RWPE2 (cell line): ENCODE measurements at regions not wholly inside any gene's neighbourhood (a gene's known extent, or its start where the extent isn't known, plus 50 kb on each side); places are given as distances from the start of the nearest gene placed in this dataset.

ENCODE experiments used
- ATAC-seq: fragments of 200-7000 bp; cut with Tn5 transposase; 3 replicates; pipeline ENCODE4 v1.9.1; 2021; ENCODE audit warnings: low read depth
- DNase-seq: peaks from one replicate; pipeline ENCODE4 v3.0.0-alpha.2; 2020; ENCODE audit warnings: low spot score
- H3K27ac ChIP-seq: fragments of 450-650 bp; 2 replicates; pipeline ENCODE4 v1.5.1; 2017; ENCODE audit warnings: mild to moderate bottlenecking; ENCODE audit not compliant: poor library complexity, severe bottlenecking
- H3K27me3 ChIP-seq: fragments of 250-450 bp; sonication (Bioruptor Pico); 2 replicates; pipeline ENCODE4 v1.5.1; 2021; ENCODE audit warnings: mild to moderate bottlenecking, moderate library complexity; ENCODE audit not compliant: insufficient read depth, poor library complexity, severe bottlenecking
- H3K36me3 ChIP-seq: fragments of 250-450 bp; sonication (Bioruptor Pico); 2 replicates; pipeline ENCODE4 v1.5.1; 2020; ENCODE audit warnings: low read depth, mild to moderate bottlenecking, moderate library complexity
- H3K4me1 ChIP-seq: fragments of 250-450 bp; sonication (Bioruptor Pico); 2 replicates; pipeline ENCODE4 v1.5.1; 2021; ENCODE audit warnings: mild to moderate bottlenecking, moderate library complexity; ENCODE audit not compliant: insufficient read depth, poor library complexity, severe bottlenecking
- H3K4me3 ChIP-seq: fragments of 250-450 bp; sonication (Bioruptor Pico); 2 replicates; pipeline ENCODE4 v1.5.1; 2021; ENCODE audit warnings: mild to moderate bottlenecking, moderate library complexity; ENCODE audit not compliant: severe bottlenecking
- H3K9me3 ChIP-seq: fragments of 250-450 bp; sonication (Bioruptor Pico); 2 replicates; pipeline ENCODE4 v1.5.1; 2021; ENCODE audit warnings: mild to moderate bottlenecking, moderate library complexity; ENCODE audit not compliant: severe bottlenecking
- TF ChIP-seq, protein P1 (sequence below): fragments of 450-650 bp; IDR thresholded peaks from one replicate; pipeline ENCODE4 v1.5.1; 2017; ENCODE audit warnings: mild to moderate bottlenecking, moderate library complexity; ENCODE audit not compliant: poor library complexity, severe bottlenecking

DNA sequence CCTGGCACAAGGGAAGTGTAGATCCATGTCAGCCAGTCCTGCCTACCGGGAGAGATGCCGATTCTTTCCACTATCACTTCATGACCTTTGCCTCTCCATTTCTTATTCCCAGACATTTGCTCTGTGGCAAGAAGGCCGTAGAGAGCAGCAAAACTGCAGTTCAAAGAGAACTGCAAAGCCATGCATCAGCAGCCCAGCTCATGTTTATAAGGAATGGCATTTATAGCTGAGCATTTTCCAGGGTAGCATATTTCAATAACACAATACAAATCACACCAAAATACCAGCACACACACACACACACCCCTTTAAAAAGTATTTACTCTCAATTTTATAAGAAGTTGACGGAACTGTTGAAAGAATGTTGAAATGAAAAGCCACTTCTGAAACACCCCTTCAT lies 126.7 kb upstream of the EGFLAM start:
- Histone ChIP-seq H3K4me1 (no peaks in the 10 kb centered on the region), H3K9me3 (no peaks in the 10 kb centered on the region), H3K27ac (no peak overlapping the region), H3K4me3 (no peak overlapping the region), H3K36me3 (no peaks in the 10 kb centered on the region), H3K27me3 (peaks cover 41% of the 10 kb centered on the region)
- no peak for DNase-seq
- no peak for ATAC-seq
- TF ChIP-seq, protein P1, sequence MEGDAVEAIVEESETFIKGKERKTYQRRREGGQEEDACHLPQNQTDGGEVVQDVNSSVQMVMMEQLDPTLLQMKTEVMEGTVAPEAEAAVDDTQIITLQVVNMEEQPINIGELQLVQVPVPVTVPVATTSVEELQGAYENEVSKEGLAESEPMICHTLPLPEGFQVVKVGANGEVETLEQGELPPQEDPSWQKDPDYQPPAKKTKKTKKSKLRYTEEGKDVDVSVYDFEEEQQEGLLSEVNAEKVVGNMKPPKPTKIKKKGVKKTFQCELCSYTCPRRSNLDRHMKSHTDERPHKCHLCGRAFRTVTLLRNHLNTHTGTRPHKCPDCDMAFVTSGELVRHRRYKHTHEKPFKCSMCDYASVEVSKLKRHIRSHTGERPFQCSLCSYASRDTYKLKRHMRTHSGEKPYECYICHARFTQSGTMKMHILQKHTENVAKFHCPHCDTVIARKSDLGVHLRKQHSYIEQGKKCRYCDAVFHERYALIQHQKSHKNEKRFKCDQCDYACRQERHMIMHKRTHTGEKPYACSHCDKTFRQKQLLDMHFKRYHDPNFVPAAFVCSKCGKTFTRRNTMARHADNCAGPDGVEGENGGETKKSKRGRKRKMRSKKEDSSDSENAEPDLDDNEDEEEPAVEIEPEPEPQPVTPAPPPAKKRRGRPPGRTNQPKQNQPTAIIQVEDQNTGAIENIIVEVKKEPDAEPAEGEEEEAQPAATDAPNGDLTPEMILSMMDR, result no peak

DNA sequence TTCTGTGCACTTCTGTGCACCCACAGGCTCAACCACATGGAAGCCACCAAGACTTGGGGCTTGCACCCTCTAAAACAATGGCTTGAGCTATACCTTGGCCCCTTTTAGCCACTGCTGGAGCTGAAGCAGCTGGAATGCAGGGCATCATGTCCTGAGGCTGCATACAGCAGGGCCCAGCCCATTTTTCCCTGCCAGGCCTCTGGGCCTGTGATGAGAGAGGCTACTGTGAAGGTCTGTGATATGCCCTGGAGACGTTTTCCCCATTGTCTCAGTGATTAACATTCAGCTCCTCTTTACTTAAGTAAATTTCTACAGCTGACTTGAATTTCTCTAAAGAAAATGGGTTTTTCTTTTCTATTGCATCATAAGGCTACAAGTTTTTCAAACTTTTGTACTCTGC lies 134.0 kb upstream of the EGFLAM start:
- ATAC-seq (no peak), DNase-seq (no peak)
- no peaks in the 10 kb centered on the region for H3K36me3 ChIP-seq
- H3K4me3 ChIP-seq, result no peak overlapping the region
- H3K27me3 ChIP-seq, result peaks cover 32% of the 10 kb centered on the region
- H3K4me1 ChIP-seq, result no peaks in the 10 kb centered on the region
- TF ChIP-seq, protein P1, result no peak
- H3K9me3 ChIP-seq, result no peaks in the 10 kb centered on the region
- H3K27ac ChIP-seq, result no peak overlapping the region

DNA sequence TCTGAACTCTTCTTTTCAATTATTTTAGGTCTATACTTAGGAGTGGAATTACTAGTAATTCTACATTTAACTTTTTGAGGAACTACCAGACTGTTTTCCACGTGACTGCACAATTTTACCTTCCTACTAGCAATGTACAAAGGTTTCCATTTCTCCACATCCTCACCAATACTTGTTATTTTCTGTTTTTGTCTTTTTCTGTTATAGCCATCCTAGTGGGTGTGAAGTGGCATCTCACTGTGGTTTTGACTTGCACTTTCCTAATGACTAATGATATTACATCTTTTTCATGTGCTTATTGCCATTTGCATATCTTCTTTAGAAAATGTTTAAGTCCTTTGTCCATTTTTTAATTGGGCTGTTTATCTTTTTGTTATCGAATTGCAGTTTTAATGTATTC lies 136.9 kb upstream of the EGFLAM start:
- TF ChIP-seq, protein P1, result no peak
- H3K27ac ChIP-seq, result no peak overlapping the region
- H3K4me1 ChIP-seq, result no peaks in the 10 kb centered on the region
- H3K4me3 ChIP-seq, result no peak overlapping the region
- H3K27me3 ChIP-seq, result peaks cover 28% of the 10 kb centered on the region
- H3K36me3 ChIP-seq, result no peaks in the 10 kb centered on the region
- ATAC-seq (no peak), DNase-seq (no peak)
- no peaks in the 10 kb centered on the region for H3K9me3 ChIP-seq

- H3K4me3 ChIP-seq, result no peak overlapping the region
- no peaks in the 10 kb centered on the region for H3K36me3 ChIP-seq
- H3K9me3 ChIP-seq, result no peaks in the 10 kb centered on the region
- H3K27ac ChIP-seq, result no peak overlapping the region
- TF ChIP-seq, protein P1, result no peak
- no peaks in the 10 kb centered on the region for H3K4me1 ChIP-seq
- peaks cover 26% of the 10 kb centered on the region for H3K27me3 ChIP-seq
- DNase-seq, result no peak
- no peak for ATAC-seq
Measured at GRCh38 chr5:38119836-38120235, 138.5 kb upstream of the EGFLAM start.

DNA sequence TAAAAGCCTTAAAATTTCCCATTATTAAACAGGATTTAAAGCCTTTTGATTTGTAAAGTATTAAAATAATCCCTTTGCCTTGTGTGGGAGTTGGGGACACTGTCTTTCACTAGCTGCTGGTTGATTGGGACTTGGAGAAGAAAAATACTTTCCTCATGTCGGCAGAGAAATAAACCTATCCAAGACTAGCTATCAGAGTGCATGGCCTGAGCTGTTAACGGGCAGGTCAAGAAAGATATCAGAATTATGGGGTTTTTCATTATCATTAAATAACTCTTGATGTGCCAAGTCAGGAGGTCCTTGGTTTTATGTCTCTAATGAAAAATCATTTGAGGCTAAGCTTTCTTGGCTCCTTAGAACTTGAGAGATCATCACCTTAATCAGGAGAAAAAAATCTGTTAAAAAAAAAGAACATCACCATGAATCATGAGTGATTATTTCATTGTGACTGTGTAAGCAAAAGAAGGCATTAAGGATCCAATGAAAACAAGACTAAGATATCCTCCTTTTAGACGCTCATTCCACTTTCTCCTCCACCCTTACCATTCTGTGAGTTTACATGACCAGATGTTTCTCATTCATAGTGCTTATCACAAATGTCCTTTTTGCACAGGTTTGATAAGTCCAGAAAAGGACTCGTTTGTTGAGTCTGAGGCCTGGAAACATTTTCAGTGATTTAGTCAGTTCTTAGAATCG lies 140.4 kb upstream of the EGFLAM start:
- no peaks in the 10 kb centered on the region for H3K9me3 ChIP-seq
- TF ChIP-seq, protein P1, result no peak
- no peak overlapping the region for H3K27ac ChIP-seq
- ATAC-seq (no peak), DNase-seq (no peak)
- H3K27me3 ChIP-seq, result peaks cover 26% of the 10 kb centered on the region
- no peaks in the 10 kb centered on the region for H3K36me3 ChIP-seq
- H3K4me1 ChIP-seq, result no peaks in the 10 kb centered on the region
- no peak overlapping the region for H3K4me3 ChIP-seq
